NB4 (cell line): ENCODE measurements at regions not wholly inside any gene's neighbourhood (a gene's known extent, or its start where the extent isn't known, plus 50 kb on each side); places are given as distances from the start of the nearest gene placed in this dataset.

Source experiments
- POLR2A ChIP-seq: IDR thresholded peaks from 2 replicates; pipeline ENCODE4 v1.6.1; 2011; ENCODE audit warnings: mild to moderate bottlenecking; ENCODE audit not compliant: insufficient read length; ENCODE audit errors: extremely low read depth
- TF ChIP-seq, protein P1 (sequence below): IDR thresholded peaks from one replicate; pipeline ENCODE4 v1.5.1; 2012; ENCODE audit warnings: low read depth, low read length
- TF ChIP-seq, protein P2 (sequence below): IDR thresholded peaks from 2 replicates; pipeline ENCODE4 v1.6.1; 2011; ENCODE audit warnings: low read depth, low read length

DNA sequence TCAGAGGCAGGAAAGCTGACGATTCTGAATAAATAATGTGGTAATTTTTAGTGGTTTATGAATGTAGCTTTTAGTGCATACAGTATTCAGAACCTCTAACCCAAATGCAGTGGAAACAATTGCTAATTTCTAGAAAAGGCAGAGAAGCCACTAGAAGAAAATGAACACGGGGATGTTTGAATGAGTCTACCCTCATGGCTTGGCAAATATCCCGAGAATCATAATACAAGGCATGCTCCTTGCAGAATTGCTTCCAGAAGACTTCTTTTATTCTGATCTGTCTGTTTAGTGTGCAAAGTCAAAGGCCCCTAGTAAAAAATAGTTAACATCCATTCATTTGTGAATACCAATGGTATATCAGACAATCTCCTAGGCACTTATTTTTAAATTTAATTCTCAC lies 246.8 kb downstream of the LMO4 start:
- TF ChIP-seq, protein P1, sequence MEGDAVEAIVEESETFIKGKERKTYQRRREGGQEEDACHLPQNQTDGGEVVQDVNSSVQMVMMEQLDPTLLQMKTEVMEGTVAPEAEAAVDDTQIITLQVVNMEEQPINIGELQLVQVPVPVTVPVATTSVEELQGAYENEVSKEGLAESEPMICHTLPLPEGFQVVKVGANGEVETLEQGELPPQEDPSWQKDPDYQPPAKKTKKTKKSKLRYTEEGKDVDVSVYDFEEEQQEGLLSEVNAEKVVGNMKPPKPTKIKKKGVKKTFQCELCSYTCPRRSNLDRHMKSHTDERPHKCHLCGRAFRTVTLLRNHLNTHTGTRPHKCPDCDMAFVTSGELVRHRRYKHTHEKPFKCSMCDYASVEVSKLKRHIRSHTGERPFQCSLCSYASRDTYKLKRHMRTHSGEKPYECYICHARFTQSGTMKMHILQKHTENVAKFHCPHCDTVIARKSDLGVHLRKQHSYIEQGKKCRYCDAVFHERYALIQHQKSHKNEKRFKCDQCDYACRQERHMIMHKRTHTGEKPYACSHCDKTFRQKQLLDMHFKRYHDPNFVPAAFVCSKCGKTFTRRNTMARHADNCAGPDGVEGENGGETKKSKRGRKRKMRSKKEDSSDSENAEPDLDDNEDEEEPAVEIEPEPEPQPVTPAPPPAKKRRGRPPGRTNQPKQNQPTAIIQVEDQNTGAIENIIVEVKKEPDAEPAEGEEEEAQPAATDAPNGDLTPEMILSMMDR, result no peak
- TF ChIP-seq, protein P2, sequence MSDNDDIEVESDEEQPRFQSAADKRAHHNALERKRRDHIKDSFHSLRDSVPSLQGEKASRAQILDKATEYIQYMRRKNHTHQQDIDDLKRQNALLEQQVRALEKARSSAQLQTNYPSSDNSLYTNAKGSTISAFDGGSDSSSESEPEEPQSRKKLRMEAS, result no peak
- TF ChIP-seq POLR2A, result no peak
